DOHH2 (cell line): ENCODE measurements at regions not wholly inside any gene's neighbourhood (a gene's known extent, or its start where the extent isn't known, plus 50 kb on each side); places are given as distances from the start of the nearest gene placed in this dataset.

ENCODE experiments used
- H3F3A ChIP-seq: fragments of 200-600 bp; sonication (generic), shearing (Covaris generic); 2 replicates; pipeline ENCODE4 v1.6.0; 2016; ENCODE audit warnings: antibody characterized with exemption, mild to moderate bottlenecking; ENCODE audit not compliant: control insufficient read depth, insufficient read depth
- H3K27ac ChIP-seq: fragments of 200-600 bp; sonication (generic); 2 replicates; pipeline ENCODE4 v1.5.1; 2014; ENCODE audit warnings: low read depth, mild to moderate bottlenecking, low read length, moderate library complexity
- H3K27me3 ChIP-seq: fragments of 200-600 bp; sonication (generic); 2 replicates; pipeline ENCODE4 v1.6.1; 2014; ENCODE audit warnings: mild to moderate bottlenecking, low read length, mixed read lengths; ENCODE audit not compliant: control insufficient read depth
- H3K36me3 ChIP-seq: fragments of 200-600 bp; sonication (generic); 2 replicates; pipeline ENCODE4 v1.6.1; 2014; ENCODE audit warnings: mild to moderate bottlenecking, low read length, moderate library complexity, mixed read lengths; ENCODE audit not compliant: control insufficient read depth
- H3K4me1 ChIP-seq: fragments of 200-600 bp; sonication (generic); 2 replicates; pipeline ENCODE4 v1.6.1; 2014; ENCODE audit warnings: mild to moderate bottlenecking, low read length, mixed read lengths; ENCODE audit not compliant: control insufficient read depth
- H3K4me2 ChIP-seq: fragments of 200-600 bp; sonication (generic); 2 replicates; pipeline ENCODE4 v1.6.0; 2014; ENCODE audit warnings: mild to moderate bottlenecking, low read length, moderate library complexity
- H3K4me3 ChIP-seq: fragments of 200-600 bp; sonication (generic); 2 replicates; pipeline ENCODE4 v1.5.1; 2014; ENCODE audit warnings: mild to moderate bottlenecking, low read length, mixed read lengths
- H3K79me2 ChIP-seq: fragments of 200-600 bp; sonication (generic); 2 replicates; pipeline ENCODE4 v1.6.1; 2014; ENCODE audit warnings: mild to moderate bottlenecking, low read length, mixed read lengths; ENCODE audit not compliant: control insufficient read depth
- H3K9me2 ChIP-seq: fragments of 200-600 bp; sonication (generic); replicated peaks from 2 replicates; pipeline ENCODE4 v1.6.1; 2014; ENCODE audit warnings: mild to moderate bottlenecking, low read length, mixed read lengths; ENCODE audit not compliant: control insufficient read depth
- H3K9me3 ChIP-seq: fragments of 200-600 bp; sonication (generic); 2 replicates; pipeline ENCODE4 v1.6.1; 2014; ENCODE audit warnings: antibody characterized with exemption, low read length, mixed read lengths; ENCODE audit not compliant: control insufficient read depth, insufficient read depth
- H4K20me1 ChIP-seq: fragments of 200-600 bp; sonication (generic); 2 replicates; pipeline ENCODE4 v1.6.0; 2014; ENCODE audit warnings: low read depth, mild to moderate bottlenecking, antibody characterized with exemption, low read length, moderate library complexity; ENCODE audit not compliant: control insufficient read depth, insufficient read depth
- CTCF ChIP-seq: fragments of 200-600 bp; sonication (generic); IDR thresholded peaks from one replicate; pipeline ENCODE4 v1.5.1; 2014; ENCODE audit warnings: antibody characterized with exemption, mild to moderate bottlenecking, low read depth, low read length; ENCODE audit not compliant: poor library complexity, severe bottlenecking
- EZH2phosphoT487 ChIP-seq: fragments of 200-600 bp; sonication (generic); IDR thresholded peaks from 2 replicates; pipeline ENCODE4 v1.6.1; 2017; ENCODE audit warnings: borderline replicate concordance, mild to moderate bottlenecking, antibody characterized with exemption, low read length, moderate library complexity, mixed read lengths

GRCh38 chr4:20474119-20474518 is 222.4 kb downstream of the SLIT2 start:
- Histone ChIP-seq H3K27me3 (no peaks in the 10 kb centered on the region), H3K9me3 (no peaks in the 10 kb centered on the region), H3K27ac (no peak overlapping the region), H3K4me1 (no peaks in the 10 kb centered on the region), H3K4me3 (no peak overlapping the region), H3K79me2 (no peaks in the 10 kb centered on the region), H3F3A (no peaks in the 10 kb centered on the region), H3K36me3 (no peaks in the 10 kb centered on the region), H3K9me2 (no peaks in the 10 kb centered on the region), H3K4me2 (no peak overlapping the region), H4K20me1 (no peaks in the 10 kb centered on the region)
- TF ChIP-seq EZH2phosphoT487 (no peak), CTCF (no peak)

- TF ChIP-seq EZH2phosphoT487 (no peak), CTCF (no peak)
- Histone ChIP-seq H3K79me2 (no peaks in the 10 kb centered on the region), H3K27ac (no peak overlapping the region), H3K4me2 (no peak overlapping the region), H3K27me3 (no peaks in the 10 kb centered on the region), H3K9me3 (no peaks in the 10 kb centered on the region), H3K4me3 (no peak overlapping the region), H3K9me2 (no peaks in the 10 kb centered on the region), H3K4me1 (no peaks in the 10 kb centered on the region), H3K36me3 (no peaks in the 10 kb centered on the region), H3F3A (no peaks in the 10 kb centered on the region), H4K20me1 (no peaks in the 10 kb centered on the region)
Measured at GRCh38 chr4:20478412-20478811, 221.8 kb upstream of the PACRGL start.

- H4K20me1 ChIP-seq: no peaks in the 10 kb centered on the region
- H3K9me2 ChIP-seq: no peaks in the 10 kb centered on the region
- TF ChIP-seq CTCF (no peak), EZH2phosphoT487 (no peak)
- H3K79me2 ChIP-seq: no peaks in the 10 kb centered on the region
- H3F3A ChIP-seq: no peaks in the 10 kb centered on the region
- H3K9me3 ChIP-seq: no peaks in the 10 kb centered on the region
- H3K4me1 ChIP-seq: no peaks in the 10 kb centered on the region
- no peaks in the 10 kb centered on the region for H3K27me3 ChIP-seq
- no peak overlapping the region for H3K27ac ChIP-seq
- no peak overlapping the region for H3K4me3 ChIP-seq
- no peak overlapping the region for H3K4me2 ChIP-seq
- H3K36me3 ChIP-seq: no peaks in the 10 kb centered on the region
Measured at GRCh38 chr4:20480165-20480947, 219.9 kb upstream of the PACRGL start.
